Retina (tissue), 1 donor: ENCODE measurements at regions not wholly inside any gene's neighbourhood (a gene's known extent, or its start where the extent isn't known, plus 50 kb on each side); places are given as distances from the start of the nearest gene placed in this dataset.

ENCODE experiments used
- DNase-seq: peaks from one replicate; pipeline ENCODE4 v3.0.0-alpha.2; 2016

GRCh38 chr14:44287858-44288257, 219.2 kb downstream of the FSCB start:
- no peak for DNase-seq

GRCh38 chr14:44286201-44286600, 220.9 kb downstream of the FSCB start:
- no peak for DNase-seq

DNA sequence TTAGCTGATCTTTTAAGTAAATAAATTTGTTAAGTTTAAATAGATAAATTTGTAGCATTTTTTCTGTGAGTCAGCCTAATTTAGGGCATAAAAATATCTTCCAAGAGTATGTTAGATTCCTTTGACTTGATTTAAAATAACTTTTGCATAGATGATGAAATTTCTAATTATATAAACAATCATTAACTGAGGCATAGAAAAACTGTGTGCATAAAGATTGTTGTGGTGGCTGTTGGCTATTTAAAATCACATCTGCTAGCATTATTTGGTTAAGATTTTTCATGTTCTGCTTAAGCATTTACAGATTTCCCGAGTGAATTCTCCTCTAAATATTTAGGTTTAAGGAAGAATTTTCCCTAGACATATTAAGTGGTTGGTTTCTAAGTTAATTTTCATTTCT, 223.2 kb downstream of the FSCB start:
- DNase-seq, result no peak

DNA sequence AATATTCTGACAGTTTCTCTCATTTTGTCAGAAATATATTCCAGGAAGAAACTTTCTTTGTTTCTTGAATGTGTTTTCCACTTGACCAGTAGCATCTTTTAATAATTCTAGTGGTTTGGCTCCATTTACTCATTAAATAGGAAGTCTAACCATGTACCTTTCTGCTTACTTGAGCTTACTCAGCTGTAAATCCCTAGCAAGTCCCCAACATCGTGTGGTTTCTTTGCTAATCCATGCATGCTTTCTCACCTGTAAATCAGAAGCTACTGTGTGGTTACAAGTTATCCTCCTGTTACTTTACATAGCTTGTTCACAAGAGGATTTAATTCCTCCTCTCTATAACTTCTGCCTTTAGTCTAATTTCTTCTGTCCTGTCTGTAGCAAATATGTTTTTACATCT, 227.7 kb downstream of the FSCB start:
- no peak for DNase-seq

GRCh38 chr14:44271637-44272036, 235.4 kb downstream of the FSCB start:
- DNase-seq, result no peak

GRCh38 chr14:44271006-44271405, 236.1 kb downstream of the FSCB start:
- DNase-seq, result no peak

DNA sequence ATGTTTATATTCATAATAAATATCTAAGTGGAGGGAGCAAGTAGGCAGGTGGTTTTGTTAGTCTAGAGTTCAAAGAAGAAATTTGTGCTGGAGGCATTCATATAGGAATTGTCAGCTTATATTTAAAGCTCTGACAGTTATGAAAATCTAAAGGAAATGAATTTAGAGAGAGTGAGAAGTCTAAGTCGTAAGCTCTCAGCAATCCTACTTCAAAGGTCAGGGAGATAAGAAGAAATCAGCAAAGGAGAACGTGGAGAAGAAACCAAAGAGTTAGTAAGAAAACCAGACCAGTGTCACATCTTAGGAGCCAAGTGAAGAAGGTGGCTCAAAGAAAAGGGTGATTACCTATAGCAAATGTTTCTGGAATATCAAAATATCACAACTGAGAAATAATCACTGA, 241.8 kb downstream of the FSCB start:
- DNase-seq, result no peak

DNA sequence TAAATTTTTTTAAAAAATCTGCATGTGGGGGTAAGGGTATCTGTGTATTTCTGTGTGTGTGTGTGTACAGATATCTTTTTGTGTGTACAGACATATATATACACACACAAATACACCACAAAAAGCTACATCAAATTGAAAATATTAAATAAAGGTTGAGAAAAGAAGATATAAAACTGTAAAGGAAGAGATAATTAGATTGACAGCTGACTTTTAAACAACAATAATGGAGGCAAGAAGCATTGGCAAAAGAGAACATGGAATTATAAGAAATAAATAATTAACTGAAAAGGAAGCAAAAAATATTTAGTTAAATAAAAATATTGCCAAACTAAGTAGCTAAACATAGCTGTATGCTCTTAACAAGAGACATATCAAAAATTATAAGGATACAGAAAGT, 291.4 kb downstream of the FSCB start:
- no peak for DNase-seq

- no peak for DNase-seq
These were observed 295.4 kb downstream of the FSCB start for GRCh38 chr14:44211718-44212117.

- peak; percentile 2 for DNase-seq
These were observed 302.8 kb downstream of the FSCB start for GRCh38 chr14:44204061-44204835.

GRCh38 chr14:44180975-44181374, 326.1 kb downstream of the FSCB start:
- no peak for DNase-seq

GRCh38 chr14:44170556-44170955, 336.5 kb downstream of the FSCB start:
- no peak for DNase-seq

- DNase-seq, result no peak
These were observed 337.0 kb downstream of the FSCB start for GRCh38 chr14:44170101-44170500.

GRCh38 chr14:44168566-44168965, 338.5 kb downstream of the FSCB start:
- no peak for DNase-seq

DNA sequence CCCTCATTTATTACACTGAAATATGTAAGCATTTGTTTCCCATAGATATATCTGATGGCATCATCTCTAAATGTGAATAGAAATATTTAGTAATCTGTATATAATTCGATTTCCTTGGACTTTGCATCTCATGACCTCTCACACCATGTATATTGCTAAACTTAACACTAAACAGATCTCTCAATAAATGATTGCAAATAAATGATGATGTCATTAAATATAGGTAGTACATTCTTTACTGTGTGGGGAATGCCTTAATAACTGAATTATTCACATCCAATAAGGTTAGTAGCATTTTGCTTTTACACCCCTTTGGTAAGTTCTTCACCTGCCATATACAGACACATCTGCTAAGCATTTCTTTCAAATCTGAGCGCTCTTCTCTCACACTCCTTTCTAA, 340.5 kb downstream of the FSCB start:
- no peak for DNase-seq

DNA sequence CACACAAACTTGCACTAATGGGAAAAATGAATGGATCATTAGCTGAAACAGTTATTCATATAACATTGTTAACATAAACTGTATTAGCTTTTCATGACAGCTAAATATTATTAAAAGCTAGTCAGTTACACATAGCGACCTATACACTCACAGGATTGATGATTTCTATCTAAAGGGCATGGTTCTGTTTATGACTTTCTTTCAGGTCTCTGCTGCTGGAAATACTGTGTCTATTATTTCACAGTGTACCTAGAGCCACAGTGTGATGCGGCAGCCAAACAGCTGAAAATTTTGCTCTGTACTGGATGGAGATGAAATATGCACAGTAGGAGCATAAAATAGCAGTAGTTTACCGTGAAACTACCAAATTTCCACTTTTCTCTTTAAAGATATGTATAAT, 341.1 kb downstream of the FSCB start:
- DNase-seq, result no peak

DNA sequence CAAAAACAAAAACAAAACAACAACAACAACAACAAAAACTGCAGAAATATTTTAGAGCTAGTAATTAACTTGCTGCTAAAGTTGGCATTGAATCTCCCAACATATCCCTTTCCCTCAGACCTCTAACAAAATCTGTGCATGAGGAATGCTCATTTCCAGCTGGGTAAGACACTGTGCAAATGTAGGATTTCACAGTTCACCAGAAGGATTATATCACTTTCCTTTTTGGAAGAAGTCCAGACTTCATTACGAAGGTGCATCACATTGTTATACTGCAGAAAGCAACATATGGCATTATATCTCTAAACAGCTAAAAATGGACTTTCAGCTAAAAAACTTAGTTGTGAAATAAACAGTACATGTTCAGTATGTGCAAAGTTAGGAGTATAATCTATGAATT, 341.8 kb downstream of the FSCB start:
- no peak for DNase-seq

DNA sequence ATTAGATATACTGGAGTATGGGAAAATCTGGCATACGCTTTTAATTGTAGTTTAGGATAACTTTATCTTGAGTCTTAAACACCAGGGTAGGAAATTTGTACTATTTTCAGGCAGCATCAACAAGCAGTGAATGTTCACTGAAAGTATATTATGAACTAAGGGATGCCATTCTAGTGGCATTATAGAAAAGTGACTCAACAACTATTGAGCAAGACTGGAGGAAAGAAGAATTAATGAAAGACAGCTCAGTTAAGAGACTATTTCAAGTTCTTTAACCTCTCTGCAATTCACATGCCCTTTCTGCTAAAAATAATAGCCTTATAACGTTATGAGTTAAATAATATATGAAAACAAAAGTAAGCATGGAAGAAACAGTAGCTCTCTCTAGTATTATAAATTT, 343.1 kb downstream of the FSCB start:
- DNase-seq, result no peak

DNA sequence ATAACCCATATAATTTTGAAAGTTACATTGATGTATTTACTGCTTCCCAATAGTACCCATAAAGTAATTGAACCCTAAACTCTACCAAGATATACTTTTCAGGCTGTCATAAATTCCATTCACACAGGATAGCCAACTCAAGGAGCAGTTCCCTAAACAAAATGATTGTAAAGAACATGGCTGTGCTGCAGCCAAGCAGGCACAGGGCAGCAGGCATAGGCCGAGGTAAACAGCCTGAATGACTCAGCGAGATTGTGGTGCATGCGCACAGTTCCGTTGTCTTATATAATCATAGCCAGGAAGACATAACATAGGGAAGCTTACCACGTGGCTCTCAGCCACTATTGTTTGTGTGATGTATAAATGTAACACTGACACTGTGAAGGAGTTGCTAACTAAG, 344.9 kb downstream of the FSCB start:
- no peak for DNase-seq

DNA sequence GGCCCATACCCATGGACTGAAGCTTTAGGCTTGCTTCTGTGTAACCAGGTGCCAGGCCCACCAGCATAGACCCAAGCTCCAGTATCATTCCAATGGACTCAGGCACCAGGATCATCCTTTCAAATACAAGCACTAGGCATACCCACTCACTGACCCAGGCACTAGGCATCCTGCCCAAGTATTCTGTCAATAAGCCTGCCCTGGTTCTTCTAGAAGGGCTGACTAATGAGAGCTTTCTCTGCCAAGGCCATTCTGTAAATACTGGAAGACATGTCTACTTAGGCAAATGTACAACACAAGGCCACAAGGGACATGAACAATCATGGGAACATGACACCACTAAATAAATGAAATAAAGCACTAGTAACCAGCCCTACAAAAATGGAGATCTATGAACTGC, 352.2 kb downstream of the FSCB start:
- no peak for DNase-seq

DNA sequence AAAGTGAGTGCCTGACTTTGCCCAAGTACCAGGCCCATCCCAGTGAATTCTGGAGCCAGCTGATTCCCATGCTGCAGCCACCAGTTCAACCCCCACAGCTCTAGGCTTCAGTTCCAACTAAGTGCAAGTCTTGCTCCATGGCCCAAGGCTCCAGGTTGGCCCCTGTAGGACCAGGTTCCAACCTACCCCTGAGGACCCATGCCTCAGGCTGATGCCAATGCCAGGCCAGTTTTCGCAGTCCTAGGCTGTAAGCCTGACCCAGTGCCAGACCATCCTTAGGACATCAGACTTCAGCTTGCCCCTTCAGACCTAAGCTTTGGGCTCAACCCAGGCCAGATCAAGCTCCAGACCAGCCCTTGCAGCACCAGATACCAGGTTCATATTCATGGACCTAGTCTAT, 352.6 kb downstream of the FSCB start:
- no peak for DNase-seq

DNA sequence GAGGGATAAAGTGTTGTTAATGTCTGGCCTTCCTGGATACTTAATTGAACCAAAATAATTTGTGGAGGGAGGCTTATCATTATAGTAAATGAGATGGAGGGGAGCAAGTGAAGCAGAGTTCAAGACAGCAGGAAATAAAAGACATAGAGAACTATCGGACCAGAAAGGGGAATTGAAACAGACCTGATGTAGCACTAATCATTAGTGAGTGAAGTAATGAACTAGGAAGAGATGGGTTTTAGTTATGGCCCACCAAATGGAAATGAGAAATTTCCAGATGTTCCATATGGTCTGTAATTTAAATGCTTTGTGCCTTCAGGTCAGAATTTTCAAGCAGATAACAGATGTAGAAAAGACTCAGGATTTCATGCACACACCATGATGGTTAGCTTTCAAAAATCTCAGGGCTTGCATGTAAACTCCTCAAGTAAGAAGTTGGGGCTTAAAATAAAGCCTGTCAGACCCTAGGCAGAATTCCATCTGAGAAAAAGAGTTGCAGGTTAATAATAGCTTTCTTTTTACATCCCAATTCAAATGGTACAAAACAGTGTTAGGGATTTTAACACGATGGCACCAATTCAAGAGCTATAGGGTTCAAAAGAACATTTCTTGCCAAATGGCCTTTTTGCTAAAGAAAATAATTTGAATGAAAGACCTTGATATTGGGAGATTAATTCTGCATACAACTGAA, 355.8 kb downstream of the FSCB start:
- no peak for DNase-seq

- peak; percentile 30 for DNase-seq
These were observed 357.5 kb downstream of the FSCB start for GRCh38 chr14:44149597-44149996.

- no peak for DNase-seq
These were observed 365.1 kb downstream of the FSCB start for GRCh38 chr14:44142006-44142405.

GRCh38 chr14:44135972-44136371, 371.1 kb downstream of the FSCB start:
- DNase-seq, result no peak
